ENCODE measurements at regions not wholly inside any gene's neighbourhood (a gene's known extent, or its start where the extent isn't known, plus 50 kb on each side); places are given as distances from the start of the nearest gene placed in this dataset.

DNA sequence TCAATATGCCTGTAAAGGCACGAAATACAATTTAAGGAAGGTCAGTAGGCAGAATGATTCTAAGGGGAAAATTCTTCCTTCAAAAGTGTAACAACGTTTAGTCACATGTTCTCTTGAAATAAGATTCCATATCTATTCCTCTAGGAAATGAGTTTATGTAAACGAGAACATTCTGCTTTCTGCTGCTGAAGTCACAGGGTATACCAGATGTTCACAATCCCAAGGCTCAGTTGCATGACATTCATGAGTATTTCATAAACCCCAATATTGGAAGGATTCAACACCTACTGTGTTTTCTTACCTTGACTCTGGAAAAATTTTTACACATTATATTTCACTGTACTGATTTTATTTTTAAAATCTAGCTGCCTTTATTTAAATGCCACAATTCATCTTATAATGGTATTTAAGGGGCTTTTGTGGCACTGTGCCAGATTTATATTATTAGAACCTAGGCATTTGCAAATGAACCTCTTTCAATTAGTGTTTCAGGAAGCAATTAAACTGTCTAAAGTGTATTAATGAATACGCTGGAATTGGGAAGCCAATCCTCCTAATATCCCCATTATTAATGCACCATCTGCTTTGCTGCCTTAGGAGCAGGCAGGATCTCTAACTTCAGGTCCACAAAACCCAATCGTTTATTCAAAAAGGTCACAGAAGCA, 542.6 kb upstream of the KLHL29 start:
- TF ChIP-seq, protein P1, sequence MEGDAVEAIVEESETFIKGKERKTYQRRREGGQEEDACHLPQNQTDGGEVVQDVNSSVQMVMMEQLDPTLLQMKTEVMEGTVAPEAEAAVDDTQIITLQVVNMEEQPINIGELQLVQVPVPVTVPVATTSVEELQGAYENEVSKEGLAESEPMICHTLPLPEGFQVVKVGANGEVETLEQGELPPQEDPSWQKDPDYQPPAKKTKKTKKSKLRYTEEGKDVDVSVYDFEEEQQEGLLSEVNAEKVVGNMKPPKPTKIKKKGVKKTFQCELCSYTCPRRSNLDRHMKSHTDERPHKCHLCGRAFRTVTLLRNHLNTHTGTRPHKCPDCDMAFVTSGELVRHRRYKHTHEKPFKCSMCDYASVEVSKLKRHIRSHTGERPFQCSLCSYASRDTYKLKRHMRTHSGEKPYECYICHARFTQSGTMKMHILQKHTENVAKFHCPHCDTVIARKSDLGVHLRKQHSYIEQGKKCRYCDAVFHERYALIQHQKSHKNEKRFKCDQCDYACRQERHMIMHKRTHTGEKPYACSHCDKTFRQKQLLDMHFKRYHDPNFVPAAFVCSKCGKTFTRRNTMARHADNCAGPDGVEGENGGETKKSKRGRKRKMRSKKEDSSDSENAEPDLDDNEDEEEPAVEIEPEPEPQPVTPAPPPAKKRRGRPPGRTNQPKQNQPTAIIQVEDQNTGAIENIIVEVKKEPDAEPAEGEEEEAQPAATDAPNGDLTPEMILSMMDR (IDR thresholded peaks at IDR 0.05) = no peak

DNA sequence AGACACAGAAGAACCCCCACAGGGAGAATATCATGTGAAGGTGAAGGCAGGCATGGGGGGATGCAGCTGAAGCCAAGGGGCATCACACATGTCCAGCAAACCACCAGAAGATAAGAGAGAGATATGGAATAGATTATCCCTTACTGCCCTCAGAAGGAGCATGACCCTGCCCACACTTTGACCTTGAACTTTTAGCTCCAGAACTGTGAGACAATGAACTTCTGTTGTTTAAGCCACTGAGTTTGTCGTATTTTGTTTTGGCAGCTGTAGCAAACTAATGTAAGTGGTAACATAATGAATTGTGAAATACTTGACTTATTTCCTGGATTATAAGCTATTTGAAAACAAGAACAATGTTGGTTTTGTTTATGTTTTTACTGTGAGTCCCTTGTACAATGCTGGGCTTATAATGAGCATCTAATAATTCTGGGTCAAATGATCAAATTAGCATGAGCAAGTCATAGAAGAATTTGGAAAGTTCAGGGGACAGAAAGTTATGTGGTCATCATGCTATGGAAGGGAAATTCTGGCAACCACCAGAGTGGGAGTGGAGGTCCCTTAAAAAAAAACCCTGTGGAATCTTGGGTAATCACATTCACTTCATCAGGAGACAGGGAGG, 541.0 kb upstream of the KLHL29 start:
- TF ChIP-seq, protein P1 (IDR thresholded peaks at IDR 0.05) = no peak
- Histone ChIP-seq H3K27me3 (no peaks in the 10 kb centered on the region), H3K36me3 (no peaks in the 10 kb centered on the region), H3K4me3 (no peak overlapping the region), H3K9me3 (no peaks in the 10 kb centered on the region), H3K4me1 (no peaks in the 10 kb centered on the region), H3K27ac (no peak overlapping the region)
- no peak for DNase-seq
- intact Hi-C loops (cut with DNase I; ENCODE audit: low total_unique reads) = no loop called here

More for the DNA sequence above, 542.6 kb upstream of the KLHL29 start:
- no peaks in the 10 kb centered on the region for H3K27me3 ChIP-seq
- no peaks in the 10 kb centered on the region for H3K36me3 ChIP-seq
- intact Hi-C loops (cut with DNase I; ENCODE audit: low total_unique reads) = no loop called here
- H3K9me3 ChIP-seq = no peaks in the 10 kb centered on the region
- H3K27ac ChIP-seq = no peak overlapping the region
- H3K4me3 ChIP-seq = no peak overlapping the region
- DNase-seq = no peak
- H3K4me1 ChIP-seq = no peaks in the 10 kb centered on the region

DNA sequence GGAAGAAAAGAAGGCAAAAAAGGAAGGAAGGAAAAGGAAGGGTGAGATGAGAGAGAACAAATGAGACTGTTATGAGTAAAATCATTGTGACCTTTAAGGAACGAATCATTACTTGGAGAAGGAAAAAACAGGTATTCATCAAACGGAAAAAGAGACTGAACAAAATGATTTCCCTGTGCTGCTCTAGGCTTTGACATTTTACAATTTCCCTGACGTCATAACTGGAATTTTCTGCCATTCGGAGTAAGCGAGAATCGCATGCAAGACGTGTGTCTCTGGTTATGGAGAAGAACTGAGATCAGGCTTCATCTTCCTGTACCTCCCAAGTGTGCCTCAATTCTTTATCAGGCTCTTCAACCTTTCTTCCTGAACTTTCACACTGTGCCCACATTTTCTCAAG, 534.7 kb upstream of the KLHL29 start:
- TF ChIP-seq, protein P1 (IDR thresholded peaks at IDR 0.05) = no peak
- H3K27ac ChIP-seq = no peak overlapping the region
- intact Hi-C loops (cut with DNase I; ENCODE audit: low total_unique reads) = no loop called here
- no peaks in the 10 kb centered on the region for H3K36me3 ChIP-seq
- no peaks in the 10 kb centered on the region for H3K27me3 ChIP-seq
- no peaks in the 10 kb centered on the region for H3K9me3 ChIP-seq
- no peak for DNase-seq
- H3K4me1 ChIP-seq = no peaks in the 10 kb centered on the region
- no peak overlapping the region for H3K4me3 ChIP-seq

DNA sequence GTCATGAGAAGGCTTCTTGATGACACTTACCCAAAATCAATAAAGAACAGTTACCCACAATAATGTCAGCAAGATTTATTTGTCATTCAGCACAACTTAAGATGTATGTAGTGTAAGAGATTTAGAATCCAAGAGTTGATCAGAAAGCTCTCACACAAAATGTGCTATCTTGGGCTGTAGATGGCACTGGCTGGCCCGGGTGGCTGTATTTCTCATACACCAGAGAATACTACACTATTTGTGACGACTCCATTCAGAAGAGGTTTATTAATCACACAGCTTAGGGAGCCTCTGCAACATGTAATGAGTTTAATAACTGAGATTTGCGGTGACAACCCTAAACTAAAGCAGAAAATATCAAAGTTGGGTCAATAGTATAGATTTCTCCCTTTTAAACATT, 530.4 kb upstream of the KLHL29 start:
- no peaks in the 10 kb centered on the region for H3K9me3 ChIP-seq
- intact Hi-C loops (cut with DNase I; ENCODE audit: low total_unique reads) = no loop called here
- DNase-seq = no peak
- no peaks in the 10 kb centered on the region for H3K27me3 ChIP-seq
- no peaks in the 10 kb centered on the region for H3K4me1 ChIP-seq
- H3K36me3 ChIP-seq = no peaks in the 10 kb centered on the region
- H3K4me3 ChIP-seq = no peak overlapping the region
- no peak overlapping the region for H3K27ac ChIP-seq
- TF ChIP-seq, protein P1 (IDR thresholded peaks at IDR 0.05) = no peak

DNA sequence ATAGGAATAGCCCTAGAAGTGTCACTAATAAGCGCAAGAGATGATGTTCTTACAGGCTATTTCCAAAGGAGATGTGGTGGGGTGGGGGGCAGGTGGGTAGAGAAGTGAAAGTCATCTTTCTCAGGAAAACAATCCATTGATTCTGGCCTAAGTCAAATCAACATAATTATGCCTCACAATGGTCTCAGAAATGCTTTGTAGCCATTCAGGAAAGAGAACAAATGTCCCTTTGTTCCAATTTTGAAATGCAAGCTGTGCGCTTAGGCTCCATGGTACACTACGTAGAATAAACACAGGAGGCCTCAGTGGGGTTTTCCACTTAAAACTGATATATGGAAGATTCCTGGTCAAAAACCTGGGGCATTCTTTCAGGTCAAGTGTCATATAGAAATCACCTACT, 529.9 kb upstream of the KLHL29 start:
- Histone ChIP-seq H3K36me3 (no peaks in the 10 kb centered on the region), H3K9me3 (no peaks in the 10 kb centered on the region), H3K27me3 (no peaks in the 10 kb centered on the region), H3K4me3 (no peak overlapping the region), H3K4me1 (no peaks in the 10 kb centered on the region), H3K27ac (no peak overlapping the region)
- TF ChIP-seq, protein P1 (IDR thresholded peaks at IDR 0.05) = no peak
- DNase-seq = no peak
- intact Hi-C loops (cut with DNase I; ENCODE audit: low total_unique reads) = no loop called here
